Fibroblast of mammary gland (primary cell): ENCODE measurements at regions not wholly inside any gene's neighbourhood (a gene's known extent, or its start where the extent isn't known, plus 50 kb on each side); places are given as distances from the start of the nearest gene placed in this dataset.

Source experiments
- DNase-seq: peaks from one replicate; pipeline ENCODE4 v3.0.0-alpha.2; 2010; ENCODE audit warnings: low read depth
- H3K4me3 ChIP-seq: 2 replicates; pipeline ENCODE4 v1.5.1; 2011; ENCODE audit warnings: low read depth, mild to moderate bottlenecking, low read length, moderate library complexity; ENCODE audit not compliant: control insufficient read depth
- CTCF ChIP-seq: conservative IDR thresholded peaks from 2 replicates; pipeline ENCODE4 v1.5.1; 2011; ENCODE audit warnings: low read depth, low read length, inconsistent platforms; ENCODE audit not compliant: control insufficient read depth, insufficient read depth

- DNase-seq = no peak
- TF ChIP-seq CTCF = no peak
- no peak overlapping the region for H3K4me3 ChIP-seq
Measured at GRCh38 chr2:144130551-144130950, 389.4 kb downstream of the ZEB2 start.

GRCh38 chr2:144128130-144128746 lies 391.7 kb downstream of the ZEB2 start:
- no peak for TF ChIP-seq CTCF
- DNase-seq = no peak
- H3K4me3 ChIP-seq = no peak overlapping the region

GRCh38 chr2:144127693-144128092 lies 392.2 kb downstream of the ZEB2 start:
- no peak overlapping the region for H3K4me3 ChIP-seq
- no peak for TF ChIP-seq CTCF
- DNase-seq = no peak

- no peak for DNase-seq
- TF ChIP-seq CTCF = no peak
- H3K4me3 ChIP-seq = no peak overlapping the region
Measured at GRCh38 chr2:144126302-144126701, 393.6 kb downstream of the ZEB2 start.

GRCh38 chr2:144125751-144126150 lies 394.2 kb downstream of the ZEB2 start:
- no peak for DNase-seq
- no peak for TF ChIP-seq CTCF
- no peak overlapping the region for H3K4me3 ChIP-seq

- TF ChIP-seq CTCF = no peak
- no peak for DNase-seq
Measured at GRCh38 chr2:144124882-144125281, 395.0 kb downstream of the ZEB2 start.

GRCh38 chr2:144120487-144120886 lies 399.4 kb downstream of the ZEB2 start:
- TF ChIP-seq CTCF = no peak
- no peak for DNase-seq

More at GRCh38 chr2:144124882-144125281, 395.0 kb downstream of the ZEB2 start:
- H3K4me3 ChIP-seq = no peak overlapping the region

More at GRCh38 chr2:144120487-144120886, 399.4 kb downstream of the ZEB2 start:
- no peak overlapping the region for H3K4me3 ChIP-seq
